HCT116 (cell line): ENCODE measurements at regions not wholly inside any gene's neighbourhood (a gene's known extent, or its start where the extent isn't known, plus 50 kb on each side); places are given as distances from the start of the nearest gene placed in this dataset.

Source experiments
- ATAC-seq: fragments of 200-7000 bp; cut with Tn5 transposase; 2 replicates; pipeline ENCODE4 v1.9.1; 2020; ENCODE audit warnings: mild to moderate bottlenecking, moderate library complexity
- BruUV-seq: library from RNA; stranded (reverse); fragments of 400-500 nt; replicated peaks from 2 replicates; lab custom pipeline; 2021; lab: Mats Ljungman, UMichigan
- CTCF ChIA-PET: fragments of 300-600 bp; sonication (Branson Sonifier 250); formaldehyde crosslinking; loops from one replicate; lab custom pipeline; 2021; ENCODE audit warnings: antibody characterized with exemption; lab: Charles Lee
- POLR2A ChIA-PET: fragments of 300-600, 350-600 bp; sonication (Branson Sonifier 250); formaldehyde crosslinking; loops from one replicate; lab custom pipeline; 2021; ENCODE audit warnings: antibody characterized with exemption; lab: Charles Lee
- RAD21 ChIA-PET, 2 experiments: fragments of 300-600 bp; sonication (Branson Sonifier 250); formaldehyde crosslinking; loops; one replicate each; lab custom pipeline; 2023; ENCODE audit warnings: low total read pairs in 2 of 2; ENCODE audit not compliant: uncharacterized antibody in 2 of 2, unreplicated experiment in 2 of 2, low non-redundant PET in 1 of 2; lab: Charles Lee
- DNase-seq: peaks from one replicate; pipeline ENCODE4 v3.0.0-alpha.2; 2010; ENCODE audit warnings: low read depth, low spot score
- H2AFZ ChIP-seq: fragments of 200-600 bp; shearing (Covaris generic), sonication (generic); 2 replicates; pipeline ENCODE4 v1.6.1; 2017; ENCODE audit warnings: low read depth, mixed run types, mixed read lengths, antibody characterized with exemption, low read length; ENCODE audit not compliant: poor library complexity, severe bottlenecking
- H3K27ac ChIP-seq: 2 replicates; pipeline ENCODE4 v1.5.1; 2012; ENCODE audit warnings: low read depth, low read length
- H3K27me3 ChIP-seq: fragments of 200-600 bp; sonication (generic); 2 replicates; pipeline ENCODE4 v1.6.1; 2016; ENCODE audit warnings: mixed run types, low read length, mixed read lengths; ENCODE audit not compliant: insufficient read depth
- H3K36me3 ChIP-seq, 2 experiments: fragments of 200-500 bp in 1 of 2; fragments of 200-600 bp in 1 of 2; sonication (Bioruptor generic) in 1 of 2; sonication (generic) in 1 of 2; 2 replicates each; pipeline versions ENCODE4 v1.5.1 to v1.6.1; 2014 to 2016; ENCODE audit warnings: low read length in 2 of 2, inconsistent platforms in 1 of 2, mixed read lengths in 1 of 2, mixed run types in 1 of 2; ENCODE audit not compliant: insufficient read depth in 2 of 2, control insufficient read depth in 1 of 2
- H3K4me1 ChIP-seq, 2 experiments: fragments of 200-600 bp in 1 of 2; sonication (generic) in 1 of 2; 2 replicates each; pipeline versions ENCODE4 v1.5.1 to v1.6.1; 2012 to 2017; ENCODE audit warnings: low read length in 2 of 2, inconsistent platforms in 1 of 2, mild to moderate bottlenecking in 1 of 2, mixed read lengths in 1 of 2, mixed run types in 1 of 2, moderate library complexity in 1 of 2; ENCODE audit not compliant: insufficient read depth in 2 of 2, control insufficient read depth in 1 of 2
- H3K4me2 ChIP-seq: fragments of 200-600 bp; sonication (generic); 2 replicates; pipeline ENCODE4 v1.6.1; 2017; ENCODE audit warnings: mixed run types, low read length, mixed read lengths
- H3K4me3 ChIP-seq, 2 experiments: fragments of 200-600 bp in 1 of 2; sonication (generic) in 1 of 2; replicated peaks in 1 of 2; 2 replicates each; pipeline ENCODE4 v1.5.1; 2011 to 2016; ENCODE audit warnings: low read length in 2 of 2, control low read depth in 1 of 2, low read depth in 1 of 2, mild to moderate bottlenecking in 1 of 2, mixed read lengths in 1 of 2, mixed run types in 1 of 2
- H3K79me2 ChIP-seq: fragments of 200-600 bp; sonication (generic); 2 replicates; pipeline ENCODE4 v1.6.1; 2017; ENCODE audit warnings: mild to moderate bottlenecking, mixed run types, low read length, moderate library complexity, mixed read lengths; ENCODE audit not compliant: insufficient read depth
- H3K9ac ChIP-seq: fragments of 200-600 bp; sonication (generic); 2 replicates; pipeline ENCODE4 v1.6.1; 2016; ENCODE audit warnings: low read length, mixed read lengths
- H3K9me2 ChIP-seq: fragments of 200-600 bp; sonication (generic), shearing (Covaris generic); 2 replicates; pipeline ENCODE4 v1.6.1; 2017; ENCODE audit warnings: mixed run types, mild to moderate bottlenecking, moderate library complexity; ENCODE audit not compliant: insufficient read depth
- H3K9me3 ChIP-seq, 2 experiments: fragments of 200-500 bp in 1 of 2; fragments of 200-600 bp in 1 of 2; sonication (Bioruptor generic) in 1 of 2; sonication (generic) in 1 of 2; 2 replicates each; pipeline ENCODE4 v1.6.1; 2014 to 2017; ENCODE audit warnings: low read length in 2 of 2, mixed read lengths in 2 of 2, inconsistent platforms in 1 of 2, low read depth in 1 of 2, mild to moderate bottlenecking in 1 of 2, mixed run types in 1 of 2, moderate library complexity in 1 of 2; ENCODE audit not compliant: control insufficient read depth in 1 of 2, insufficient read depth in 1 of 2
- H4K20me1 ChIP-seq: fragments of 200-600 bp; sonication (generic), shearing (Covaris generic); 2 replicates; pipeline ENCODE4 v1.6.1; 2017; ENCODE audit warnings: mixed run types, mild to moderate bottlenecking, moderate library complexity; ENCODE audit not compliant: insufficient read depth
- ATF3 ChIP-seq: IDR thresholded peaks from 2 replicates; pipeline ENCODE4 v1.6.1; 2012
- CBX3 ChIP-seq: IDR thresholded peaks from 2 replicates; pipeline ENCODE4 v1.6.1; 2012; ENCODE audit warnings: low read depth
- CEBPB ChIP-seq: IDR thresholded peaks from 2 replicates; pipeline ENCODE4 v1.6.1; 2012; ENCODE audit warnings: low read depth
- ELF1 ChIP-seq: IDR thresholded peaks from 2 replicates; pipeline ENCODE4 v1.6.1; 2012; ENCODE audit warnings: low read depth, borderline replicate concordance
- EZH2 ChIP-seq: fragments of 200-600 bp; sonication (generic); IDR thresholded peaks from 2 replicates; pipeline ENCODE4 v1.6.1; 2017; ENCODE audit warnings: antibody characterized with exemption, mixed run types
- EZH2phosphoT487 ChIP-seq: fragments of 200-600 bp; IDR thresholded peaks from 2 replicates; pipeline ENCODE4 v1.6.1; 2018; ENCODE audit warnings: antibody characterized with exemption, borderline replicate concordance
- JUND ChIP-seq: IDR thresholded peaks from 2 replicates; pipeline ENCODE4 v1.6.1; 2012
- MAX ChIP-seq: IDR thresholded peaks from 2 replicates; pipeline ENCODE4 v1.6.1; 2012
- POLR2AphosphoS5 ChIP-seq: IDR thresholded peaks from 2 replicates; pipeline ENCODE4 v1.6.1; 2011; ENCODE audit warnings: mild to moderate bottlenecking, low read depth, low read length, moderate library complexity
- SIN3A ChIP-seq: IDR thresholded peaks from 2 replicates; pipeline ENCODE4 v1.6.1; 2012; ENCODE audit warnings: low read depth
- YY1 ChIP-seq: IDR thresholded peaks from 2 replicates; pipeline ENCODE4 v1.6.1; 2011; ENCODE audit warnings: low read length, low read depth, moderate library complexity, mild to moderate bottlenecking; ENCODE audit not compliant: insufficient replicate concordance; ENCODE audit errors: extremely low read depth
- ZBTB33 ChIP-seq: IDR thresholded peaks from 2 replicates; pipeline ENCODE4 v1.6.1; 2011; ENCODE audit warnings: mild to moderate bottlenecking, low read length, moderate library complexity; ENCODE audit not compliant: insufficient replicate concordance; ENCODE audit errors: extremely low read depth
- ZFX ChIP-seq: fragments of 450-650 bp; IDR thresholded peaks from 2 replicates; pipeline ENCODE4 v1.6.1; 2017
- ZNF274 ChIP-seq: fragments of 200-500 bp; sonication (Bioruptor generic); IDR thresholded peaks from 2 replicates; pipeline ENCODE4 v1.6.1; 2014; ENCODE audit warnings: mild to moderate bottlenecking, low read depth, low read length, inconsistent platforms
- intact Hi-C: fragments of 100-400 bp; cut with micrococcal nuclease; formaldehyde crosslinking; loops from 2 replicates; pipeline ENCODE4 v1.10.0; 2022

GRCh38 chr10:120760253-120760652, 90.9 kb upstream of the WDR11 start:
- H4K20me1 ChIP-seq: no peaks in the 10 kb centered on the region
- H2AFZ ChIP-seq: no peak overlapping the region
- ChIA-PET POLR2A (no interaction called here), RAD21 (no interaction called here), CTCF (no interaction called here)
- TF ChIP-seq ATF3 (no peak), ZBTB33 (no peak), POLR2AphosphoS5 (no peak), EZH2 (no peak)
- intact Hi-C loops: no loop called here
- no peaks in the 10 kb centered on the region for H3K79me2 ChIP-seq
- H3K27me3 ChIP-seq: peaks cover 32% of the 10 kb centered on the region
- H3K9ac ChIP-seq: no peak overlapping the region
- H3K4me1 ChIP-seq: no peaks in the 10 kb centered on the region
- H3K27ac ChIP-seq: no peak overlapping the region
- BruUV-seq: no TSS peak
- no peaks in the 10 kb centered on the region for H3K9me2 ChIP-seq
- H3K9me3 ChIP-seq: no peaks in the 10 kb centered on the region
- DNase-seq (no peak), ATAC-seq (no peak)
- H3K36me3 ChIP-seq: no peaks in the 10 kb centered on the region
- no peak overlapping the region for H3K4me2 ChIP-seq
- no peak overlapping the region for H3K4me3 ChIP-seq

GRCh38 chr10:120761951-120762350, 89.2 kb upstream of the WDR11 start:
- H3K4me2 ChIP-seq: no peak overlapping the region
- no peak for DNase-seq
- CTCF ChIA-PET: interaction anchor here (0.6 to 1.3 kb wide), 2 partner anchors 10 to 424 kb away, joined by 3 read pairs; no protein-coding TSS in a partner anchor
- TF ChIP-seq ZBTB33 (no peak), CEBPB (no peak), MAX (no peak), ZFX (no peak), CBX3 (no peak), ZNF274 (no peak), YY1 (no peak), JUND (no peak), ELF1 (no peak), EZH2phosphoT487 (no peak), SIN3A (no peak)
- TF ChIP-seq, all 23 proteins: peak for 0
- Histone ChIP-seq H3K9ac (no peak overlapping the region), H3K9me2 (no peaks in the 10 kb centered on the region), H3K36me3 (no peaks in the 10 kb centered on the region), H3K4me1 (no peaks in the 10 kb centered on the region), H3K79me2 (no peaks in the 10 kb centered on the region), H2AFZ (no peak overlapping the region), H3K27ac (no peak overlapping the region), H4K20me1 (no peaks in the 10 kb centered on the region), H3K4me3 (no peak overlapping the region), H3K9me3 (no peaks in the 10 kb centered on the region), H3K27me3 (peaks cover 27% of the 10 kb centered on the region)
- ATAC-seq: no peak
- BruUV-seq: no TSS peak
- ChIA-PET POLR2A (no interaction called here), RAD21 (no interaction called here)
- intact Hi-C loops: no loop called here
